Caco-2 (cell line): ENCODE measurements at regions not wholly inside any gene's neighbourhood (a gene's known extent, or its start where the extent isn't known, plus 50 kb on each side); places are given as distances from the start of the nearest gene placed in this dataset.

Source experiments
- BruUV-seq: library from RNA; stranded (reverse); fragments of 400-500 nt; replicated peaks from 2 replicates; lab custom pipeline; 2021; lab: Mats Ljungman, UMichigan
- CTCF ChIA-PET: fragments of 300-600 bp; sonication (Branson Sonifier 250); formaldehyde crosslinking; loops from one replicate; lab custom pipeline; 2022; ENCODE audit warnings: antibody characterized with exemption; lab: Charles Lee
- POLR2A ChIA-PET: fragments of 300-600 bp; sonication (Branson Sonifier 250); formaldehyde crosslinking; loops from one replicate; lab custom pipeline; 2022; ENCODE audit warnings: antibody characterized with exemption; lab: Charles Lee
- DNase-seq, 2 experiments: peaks; one replicate each; pipeline versions ENCODE4 v3.0.0 to v3.0.0-alpha.2; 2020 to 2022
- H3K27me3 ChIP-seq: replicated peaks from 2 replicates; pipeline ENCODE4 v1.6.0; 2011; ENCODE audit warnings: low read length; ENCODE audit not compliant: control insufficient read depth, insufficient read depth
- H3K36me3 ChIP-seq: 2 replicates; pipeline ENCODE4 v1.5.1; 2011; ENCODE audit warnings: low read length; ENCODE audit not compliant: control insufficient read depth, insufficient read depth
- H3K4me1 ChIP-seq: fragments of 250-450 bp; sonication (Bioruptor Pico); 2 replicates; pipeline ENCODE4 v1.5.1; 2020; ENCODE audit warnings: mild to moderate bottlenecking
- H3K4me3 ChIP-seq: 2 replicates; pipeline ENCODE4 v1.5.1; 2011; ENCODE audit warnings: low read depth, mild to moderate bottlenecking, control low read depth, low read length
- H3K9me3 ChIP-seq: fragments of 250-450 bp; sonication (Bioruptor Pico); 2 replicates; pipeline ENCODE4 v1.5.1; 2020; ENCODE audit warnings: mild to moderate bottlenecking, moderate library complexity
- H3K27ac Mint-ChIP-seq: one replicate; pipeline ENCODE4 v1.8.0; 2022; ENCODE audit warnings: mixed read lengths; ENCODE audit not compliant: unreplicated experiment
- H3K27me3 Mint-ChIP-seq: one replicate; pipeline ENCODE4 v1.8.0; 2022; ENCODE audit warnings: mixed read lengths; ENCODE audit not compliant: insufficient read depth, unreplicated experiment
- H3K36me3 Mint-ChIP-seq: one replicate; pipeline ENCODE4 v1.8.0; 2022; ENCODE audit warnings: mild to moderate bottlenecking, mixed read lengths; ENCODE audit not compliant: insufficient read depth, unreplicated experiment
- H3K4me1 Mint-ChIP-seq: one replicate; pipeline ENCODE4 v1.8.0; 2022; ENCODE audit warnings: low read depth, mixed read lengths; ENCODE audit not compliant: unreplicated experiment
- H3K4me3 Mint-ChIP-seq: one replicate; pipeline ENCODE4 v1.8.0; 2022; ENCODE audit warnings: mild to moderate bottlenecking, moderate library complexity, mixed read lengths; ENCODE audit not compliant: unreplicated experiment
- H3K9me3 Mint-ChIP-seq: one replicate; pipeline ENCODE4 v1.8.0; 2022; ENCODE audit warnings: mixed read lengths; ENCODE audit not compliant: unreplicated experiment
- intact Hi-C: fragments of 100-400 bp; cut with micrococcal nuclease; formaldehyde crosslinking; loops from one replicate; pipeline ENCODE4 v1.10.0; 2022; ENCODE audit not compliant: unreplicated experiment
- TF ChIP-seq, protein P1 (sequence below), 2 experiments: fragments of 200-600 bp in 1 of 2; IDR thresholded peaks; 1 replicate in 1 of 2; 2 replicates in 1 of 2; pipeline versions ENCODE4 v1.5.1 to v1.8.0; 2011 to 2022; ENCODE audit warnings: antibody characterized with exemption in 1 of 2, control low read depth in 1 of 2, inconsistent platforms in 1 of 2, low read depth in 1 of 2, low read length in 1 of 2, mild to moderate bottlenecking in 1 of 2, moderate library complexity in 1 of 2; ENCODE audit not compliant: insufficient read depth in 1 of 2, severe bottlenecking in 1 of 2, unreplicated experiment in 1 of 2

DNA sequence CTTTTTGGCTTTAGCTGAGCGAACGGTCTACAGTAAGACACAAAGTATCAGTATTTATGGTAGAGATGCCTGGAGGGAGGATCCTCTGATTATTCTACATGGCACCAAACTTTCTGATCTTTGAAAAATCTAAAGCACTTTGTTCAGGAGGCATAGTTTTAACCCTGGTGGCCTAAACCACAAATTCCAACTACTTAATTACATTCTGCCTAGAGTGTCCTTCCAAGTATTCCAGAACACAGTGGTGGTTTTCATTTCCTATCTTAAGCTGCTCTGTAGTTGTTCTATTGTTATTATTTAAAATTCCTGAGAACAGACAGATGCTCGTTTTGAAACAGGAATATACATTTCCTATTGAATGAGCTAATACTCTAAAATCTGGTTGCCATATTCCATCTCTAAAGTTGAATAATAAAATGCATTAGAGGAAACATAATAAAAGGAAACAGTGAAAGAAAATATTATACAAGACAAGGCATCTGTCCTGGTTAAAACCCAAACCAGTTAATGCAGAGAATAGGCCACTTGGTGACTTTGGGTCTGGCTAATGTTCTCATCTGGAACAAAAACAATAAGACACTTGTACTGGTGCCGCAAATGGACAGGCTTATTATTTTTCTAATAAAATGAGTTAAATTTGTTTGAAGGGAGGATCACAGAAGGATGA is 657.4 kb downstream of the SPRY1 start:
- Histone ChIP-seq H3K27me3 (no peaks in the 10 kb centered on the region), H3K4me1 (no peaks in the 10 kb centered on the region), H3K36me3 (no peaks in the 10 kb centered on the region), H3K4me3 (no peak overlapping the region), H3K9me3 (no peaks in the 10 kb centered on the region)
- H3K9me3 Mint-ChIP-seq: no peaks in the 10 kb centered on the region
- ChIA-PET POLR2A (no interaction called here), CTCF (no interaction called here)
- H3K4me1 Mint-ChIP-seq: no peaks in the 10 kb centered on the region
- TF ChIP-seq, protein P1, sequence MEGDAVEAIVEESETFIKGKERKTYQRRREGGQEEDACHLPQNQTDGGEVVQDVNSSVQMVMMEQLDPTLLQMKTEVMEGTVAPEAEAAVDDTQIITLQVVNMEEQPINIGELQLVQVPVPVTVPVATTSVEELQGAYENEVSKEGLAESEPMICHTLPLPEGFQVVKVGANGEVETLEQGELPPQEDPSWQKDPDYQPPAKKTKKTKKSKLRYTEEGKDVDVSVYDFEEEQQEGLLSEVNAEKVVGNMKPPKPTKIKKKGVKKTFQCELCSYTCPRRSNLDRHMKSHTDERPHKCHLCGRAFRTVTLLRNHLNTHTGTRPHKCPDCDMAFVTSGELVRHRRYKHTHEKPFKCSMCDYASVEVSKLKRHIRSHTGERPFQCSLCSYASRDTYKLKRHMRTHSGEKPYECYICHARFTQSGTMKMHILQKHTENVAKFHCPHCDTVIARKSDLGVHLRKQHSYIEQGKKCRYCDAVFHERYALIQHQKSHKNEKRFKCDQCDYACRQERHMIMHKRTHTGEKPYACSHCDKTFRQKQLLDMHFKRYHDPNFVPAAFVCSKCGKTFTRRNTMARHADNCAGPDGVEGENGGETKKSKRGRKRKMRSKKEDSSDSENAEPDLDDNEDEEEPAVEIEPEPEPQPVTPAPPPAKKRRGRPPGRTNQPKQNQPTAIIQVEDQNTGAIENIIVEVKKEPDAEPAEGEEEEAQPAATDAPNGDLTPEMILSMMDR (IDR thresholded peaks at IDR 0.05; ENCODE audit: insufficient read depth in 1 of 2, low read depth in 1 of 2, low read length in 1 of 2, severe bottlenecking in 1 of 2, unreplicated experiment in 1 of 2): no peak
- BruUV-seq: no TSS peak
- H3K27ac Mint-ChIP-seq: no peak overlapping the region
- no peak overlapping the region for H3K4me3 Mint-ChIP-seq
- intact Hi-C loops: no loop called here
- H3K27me3 Mint-ChIP-seq: peaks cover 7% of the 10 kb centered on the region
- no peak for DNase-seq
- H3K36me3 Mint-ChIP-seq: no peaks in the 10 kb centered on the region

DNA sequence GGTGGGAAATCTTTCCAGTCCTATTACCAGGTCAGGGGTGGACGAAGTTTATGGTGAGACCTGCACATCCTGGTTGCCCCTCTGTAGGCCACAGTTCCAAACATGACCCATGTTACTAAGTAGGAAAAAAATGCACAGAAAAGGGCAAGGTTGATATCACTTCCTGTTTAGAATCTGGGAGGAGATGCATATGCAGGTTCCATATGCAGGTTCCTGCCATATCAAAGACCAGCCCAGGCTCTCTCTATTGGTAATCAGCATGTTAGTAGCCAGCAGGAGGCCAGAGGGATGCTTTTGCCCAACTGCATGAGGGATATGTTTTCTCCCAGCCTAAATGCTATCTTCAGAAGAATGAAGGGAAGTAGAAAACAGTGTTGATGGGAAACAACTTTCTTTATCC is 657.2 kb downstream of the ANKRD50 start:
- no peak for DNase-seq
- no peak overlapping the region for H3K4me3 Mint-ChIP-seq
- no peaks in the 10 kb centered on the region for H3K36me3 Mint-ChIP-seq
- intact Hi-C loops: no loop called here
- TF ChIP-seq, protein P1 (IDR thresholded peaks at IDR 0.05; ENCODE audit: insufficient read depth in 1 of 2, low read depth in 1 of 2, low read length in 1 of 2, severe bottlenecking in 1 of 2, unreplicated experiment in 1 of 2): no peak
- POLR2A ChIA-PET: no interaction called here
- Histone ChIP-seq H3K4me3 (no peak overlapping the region), H3K36me3 (no peaks in the 10 kb centered on the region), H3K27me3 (no peaks in the 10 kb centered on the region), H3K9me3 (no peaks in the 10 kb centered on the region), H3K4me1 (no peaks in the 10 kb centered on the region)
- peaks cover 7% of the 10 kb centered on the region for H3K27me3 Mint-ChIP-seq
- H3K9me3 Mint-ChIP-seq: no peaks in the 10 kb centered on the region
- CTCF ChIA-PET: no interaction called here
- H3K4me1 Mint-ChIP-seq: no peaks in the 10 kb centered on the region
- H3K27ac Mint-ChIP-seq: no peak overlapping the region
- BruUV-seq: no TSS peak

DNA sequence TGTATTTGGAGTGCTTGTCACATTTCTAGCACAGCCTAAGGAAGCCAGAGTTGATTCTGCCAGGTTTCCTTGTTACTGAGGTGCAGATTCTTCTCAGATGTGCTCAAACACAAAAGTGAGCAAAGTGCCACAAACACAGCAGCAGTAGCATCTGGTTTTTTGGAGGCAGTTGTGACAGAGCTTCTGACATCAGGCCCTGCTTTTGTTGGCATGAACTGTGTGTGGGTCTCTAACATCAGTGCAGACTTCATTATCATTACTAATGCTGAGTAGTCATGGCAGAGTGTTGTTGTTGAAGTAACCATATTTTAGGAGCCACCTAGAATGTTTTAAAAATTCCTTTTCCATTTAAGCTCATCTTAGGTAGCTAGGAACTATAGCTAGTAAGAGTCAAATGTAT is 656.6 kb downstream of the ANKRD50 start:
- intact Hi-C loops: no loop called here
- no peak overlapping the region for H3K4me3 Mint-ChIP-seq
- H3K27ac Mint-ChIP-seq: no peak overlapping the region
- no TSS peak for BruUV-seq
- H3K4me3 ChIP-seq: no peak overlapping the region
- H3K27me3 Mint-ChIP-seq: peaks cover 7% of the 10 kb centered on the region
- H3K9me3 ChIP-seq: no peaks in the 10 kb centered on the region
- H3K36me3 ChIP-seq: no peaks in the 10 kb centered on the region
- no peaks in the 10 kb centered on the region for H3K4me1 ChIP-seq
- DNase-seq: no peak
- POLR2A ChIA-PET: no interaction called here
- no peaks in the 10 kb centered on the region for H3K9me3 Mint-ChIP-seq
- H3K36me3 Mint-ChIP-seq: no peaks in the 10 kb centered on the region
- CTCF ChIA-PET: no interaction called here
- H3K27me3 ChIP-seq: no peaks in the 10 kb centered on the region
- H3K4me1 Mint-ChIP-seq: no peaks in the 10 kb centered on the region
- TF ChIP-seq, protein P1 (IDR thresholded peaks at IDR 0.05; ENCODE audit: insufficient read depth in 1 of 2, low read depth in 1 of 2, low read length in 1 of 2, severe bottlenecking in 1 of 2, unreplicated experiment in 1 of 2): no peak
